ENCODE measurements at regions not wholly inside any gene's neighbourhood (a gene's known extent, or its start where the extent isn't known, plus 50 kb on each side); places are given as distances from the start of the nearest gene placed in this dataset.

- TF ChIP-seq CTCF (IDR thresholded peaks at IDR 0.05) (no peak), POLR2A (IDR thresholded peaks at IDR 0.05) (no peak)
Observed at GRCh38 chr3:94345101-94345500, 282.2 kb downstream of the NSUN3 start.
